Esophagus squamous epithelium (tissue), 4 donors: ENCODE measurements at regions not wholly inside any gene's neighbourhood (a gene's known extent, or its start where the extent isn't known, plus 50 kb on each side); places are given as distances from the start of the nearest gene placed in this dataset.

Experiments
- CTCF ChIP-seq, 6 experiments: fragments of 450-650 bp in 4 of 6; fragments of 200-600 bp in 2 of 6; sonication (generic) in 2 of 6; IDR thresholded peaks; one replicate each; pipeline ENCODE4 v1.5.1; 2016 to 2019; ENCODE audit warnings: antibody characterized with exemption in 6 of 6, mild to moderate bottlenecking in 4 of 6, moderate library complexity in 4 of 6
- POLR2A ChIP-seq, 4 donors: fragments of 450-650 bp; IDR thresholded peaks; one replicate each; pipeline ENCODE4 v1.6.1; 2017; ENCODE audit warnings: antibody characterized with exemption in 4 of 4, mild to moderate bottlenecking in 4 of 4, moderate library complexity in 3 of 4

- TF ChIP-seq CTCF (IDR thresholded peaks at IDR 0.05) (no peak), POLR2A (IDR thresholded peaks at IDR 0.05) (no peak)
These were observed 459.1 kb downstream of the MIAT start for GRCh38 chr22:27116312-27117086.
